Psoas muscle (tissue), 7 donors: ENCODE measurements at regions not wholly inside any gene's neighbourhood (a gene's known extent, or its start where the extent isn't known, plus 50 kb on each side); places are given as distances from the start of the nearest gene placed in this dataset.

Experiments used
- ATAC-seq, 4 donors: fragments of 200-7000 bp; cut with Tn5 transposase; one replicate each; pipeline ENCODE4 v1.9.1; 2020; ENCODE audit warnings: moderate library complexity in 3 of 4, mild to moderate bottlenecking in 2 of 4
- DNase-seq, 2 donors: peaks; one replicate each; pipeline ENCODE4 v3.0.0-alpha.2; 2020
- H3K27ac ChIP-seq: fragments of 200-600 bp; one replicate; pipeline ENCODE4 v1.8.0; 2022
- H3K27me3 ChIP-seq, 3 donors: fragments of 200-600 bp in 1 of 3; one replicate each; pipeline versions ENCODE4 v1.6.1 to v1.8.0; 2013 to 2022; ENCODE audit warnings: low read length in 2 of 3, mild to moderate bottlenecking in 2 of 3, moderate library complexity in 1 of 3; ENCODE audit not compliant: insufficient read depth in 3 of 3
- H3K36me3 ChIP-seq, 2 donors: fragments of 200-600 bp in 1 of 2; one replicate each; pipeline versions ENCODE4 v1.6.1 to v1.8.0; 2013 to 2022; ENCODE audit warnings: low read depth in 1 of 2, mild to moderate bottlenecking in 1 of 2, moderate library complexity in 1 of 2; ENCODE audit not compliant: insufficient read depth in 1 of 2
- H3K4me1 ChIP-seq: fragments of 200-600 bp; one replicate; pipeline ENCODE4 v1.8.0; 2022
- H3K4me3 ChIP-seq: fragments of 200-600 bp; one replicate; pipeline ENCODE4 v1.8.0; 2022; ENCODE audit warnings: mild to moderate bottlenecking
- H3K9me3 ChIP-seq: fragments of 200-600 bp; one replicate; pipeline ENCODE4 v1.8.0; 2022
- WGBS, 3 donors: extraction: QIAGEN DNeasy Blood & Tissue Kit; methylation state at CpG; one replicate each; pipeline versions ENCODE4 v1.1.6 to v1.1.7; 2013; 5-methylcytosine and 5-hydroxymethylcytosine counted together
- intact Hi-C, 2 donors: fragments of 100-400 bp; cut with DNase I; formaldehyde crosslinking; loops; one replicate each; pipeline versions ENCODE4 v1.11.0 to v1.14.2; 2022
- TF ChIP-seq, protein P1 (sequence below): fragments of 200-600 bp; IDR thresholded peaks from one replicate; pipeline ENCODE4 v1.8.0; 2022; ENCODE audit warnings: antibody characterized with exemption
- donor health status: healthy with polysubstance abuse.
- donor health status: DM: no; HTN: no; CAD: no; lungs with moderate emphysema.
- donor health status: Bipolar disorder and iron deficiency.
- donor health status: healthy.
- donor health status: DM: yes; HTN: yes; CAD: no.
- donor health status: DM: no; HTN: no; CAD: no.
- donor health status: DM: yes; HTN: yes; CAD: no.

- Histone ChIP-seq H3K27ac (no peak overlapping the region), H3K9me3 (no peaks in the 10 kb centered on the region), H3K27me3 (no peaks in the 10 kb centered on the region), H3K4me3 (no peak overlapping the region), H3K36me3 (no peaks in the 10 kb centered on the region), H3K4me1 (no peaks in the 10 kb centered on the region)
- DNase-seq (no peak), ATAC-seq (no peak)
- intact Hi-C loops: no loop called here
- WGBS, 3 donors: 82 to 85% (median 84%) methylated on average over 2 of the region's 2 CpGs
- TF ChIP-seq, protein P1, sequence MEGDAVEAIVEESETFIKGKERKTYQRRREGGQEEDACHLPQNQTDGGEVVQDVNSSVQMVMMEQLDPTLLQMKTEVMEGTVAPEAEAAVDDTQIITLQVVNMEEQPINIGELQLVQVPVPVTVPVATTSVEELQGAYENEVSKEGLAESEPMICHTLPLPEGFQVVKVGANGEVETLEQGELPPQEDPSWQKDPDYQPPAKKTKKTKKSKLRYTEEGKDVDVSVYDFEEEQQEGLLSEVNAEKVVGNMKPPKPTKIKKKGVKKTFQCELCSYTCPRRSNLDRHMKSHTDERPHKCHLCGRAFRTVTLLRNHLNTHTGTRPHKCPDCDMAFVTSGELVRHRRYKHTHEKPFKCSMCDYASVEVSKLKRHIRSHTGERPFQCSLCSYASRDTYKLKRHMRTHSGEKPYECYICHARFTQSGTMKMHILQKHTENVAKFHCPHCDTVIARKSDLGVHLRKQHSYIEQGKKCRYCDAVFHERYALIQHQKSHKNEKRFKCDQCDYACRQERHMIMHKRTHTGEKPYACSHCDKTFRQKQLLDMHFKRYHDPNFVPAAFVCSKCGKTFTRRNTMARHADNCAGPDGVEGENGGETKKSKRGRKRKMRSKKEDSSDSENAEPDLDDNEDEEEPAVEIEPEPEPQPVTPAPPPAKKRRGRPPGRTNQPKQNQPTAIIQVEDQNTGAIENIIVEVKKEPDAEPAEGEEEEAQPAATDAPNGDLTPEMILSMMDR: no peak
Measured at GRCh38 chr7:68414631-68415425, 1183.4 kb upstream of the AUTS2 start.

GRCh38 chr7:68417002-68417401, 1181.3 kb upstream of the AUTS2 start:
- DNase-seq: no peak
- H3K36me3 ChIP-seq: no peaks in the 10 kb centered on the region
- H3K9me3 ChIP-seq: no peaks in the 10 kb centered on the region
- TF ChIP-seq, protein P1: no peak
- intact Hi-C loops: no loop called here
- 87 to 96% (median 94%) methylated on average over 2 of the region's 2 CpGs for WGBS, 3 donors
- H3K27me3 ChIP-seq: no peaks in the 10 kb centered on the region
- H3K27ac ChIP-seq: no peak overlapping the region
- ATAC-seq: no peak
- H3K4me1 ChIP-seq: no peaks in the 10 kb centered on the region
- H3K4me3 ChIP-seq: no peak overlapping the region

DNA sequence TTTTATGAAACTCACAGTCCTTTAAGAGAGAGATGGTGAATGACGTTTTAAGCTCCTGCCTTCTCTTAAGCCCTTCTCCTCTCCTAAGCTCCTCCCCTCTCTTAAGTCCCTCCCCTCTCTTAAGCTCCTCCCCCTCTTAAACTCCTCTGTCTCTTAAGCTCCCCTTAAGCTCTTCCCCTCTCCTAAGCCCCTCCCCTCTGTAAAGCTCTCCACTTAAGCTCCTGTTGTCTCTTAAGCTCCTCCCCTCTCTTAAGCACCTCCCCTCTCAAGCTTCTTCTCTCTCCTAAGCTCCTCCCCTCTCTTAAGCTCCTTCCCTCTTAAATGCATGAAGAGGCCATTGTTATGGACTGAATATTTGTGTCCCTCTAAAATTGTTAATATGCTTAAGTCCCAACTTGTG, 1180.6 kb upstream of the AUTS2 start:
- no peak for DNase-seq
- Histone ChIP-seq H3K9me3 (no peaks in the 10 kb centered on the region), H3K27ac (no peak overlapping the region), H3K4me3 (no peak overlapping the region), H3K36me3 (no peaks in the 10 kb centered on the region), H3K27me3 (no peaks in the 10 kb centered on the region), H3K4me1 (no peaks in the 10 kb centered on the region)
- TF ChIP-seq, protein P1: no peak
- 47 to 64% (median 57%) methylated on average over 1 of the region's 1 CpG for WGBS, 3 donors
- intact Hi-C loops: no loop called here
- no peak for ATAC-seq

DNA sequence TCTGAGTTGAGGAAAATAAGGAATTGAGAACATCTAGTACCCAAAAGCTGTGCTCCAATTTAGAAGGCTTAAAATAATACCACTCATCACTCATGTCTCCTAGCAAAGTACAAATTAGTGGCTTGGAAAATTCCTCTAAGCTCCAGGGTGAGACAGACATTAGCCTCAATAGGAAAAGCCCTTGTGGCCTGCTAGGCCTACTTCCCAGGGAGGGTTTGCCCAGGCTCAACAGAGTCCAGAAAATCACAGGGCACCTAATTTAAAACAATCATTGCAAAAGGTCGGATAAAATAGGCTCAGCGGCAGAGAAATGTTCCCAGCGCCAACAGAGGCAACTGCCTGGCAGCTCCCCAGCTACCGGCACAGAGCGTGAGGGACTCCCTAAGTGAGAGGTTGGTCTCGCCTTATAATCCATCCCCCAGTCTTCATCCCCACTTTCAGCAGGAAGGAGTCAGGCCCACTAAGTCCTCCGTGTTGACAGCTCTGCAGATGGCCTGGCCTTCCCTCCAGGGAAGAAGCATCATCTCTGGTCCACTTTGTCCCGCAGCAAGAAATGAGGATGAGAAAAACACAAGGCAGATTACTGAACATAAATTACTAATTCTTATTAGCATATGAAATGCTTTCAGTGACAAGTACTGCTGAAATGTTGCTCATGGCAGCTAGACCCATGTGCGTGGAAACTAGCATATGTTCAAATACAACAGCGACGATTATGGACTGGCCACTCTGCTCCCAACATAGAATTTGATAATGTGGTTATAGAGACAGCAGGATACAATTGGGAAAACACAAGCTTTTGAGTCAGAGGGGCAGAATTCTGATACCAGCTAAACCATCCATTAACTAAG, 1177.7 kb upstream of the AUTS2 start:
- H3K9me3 ChIP-seq: no peaks in the 10 kb centered on the region
- DNase-seq: no peak
- ATAC-seq: no peak
- intact Hi-C loops: no loop called here
- 70 to 79% (median 78%) methylated on average over 11 of the region's 11 CpGs for WGBS, 3 donors
- H3K4me1 ChIP-seq: no peaks in the 10 kb centered on the region
- no peaks in the 10 kb centered on the region for H3K27me3 ChIP-seq
- no peak overlapping the region for H3K4me3 ChIP-seq
- H3K27ac ChIP-seq: no peak overlapping the region
- H3K36me3 ChIP-seq: no peaks in the 10 kb centered on the region
- TF ChIP-seq, protein P1: no peak
